NCI-H510A (cell line): ENCODE measurements at regions not wholly inside any gene's neighbourhood (a gene's known extent, or its start where the extent isn't known, plus 50 kb on each side); places are given as distances from the start of the nearest gene placed in this dataset.

Experiments used
- DNase-seq: peaks from one replicate; lab custom pipeline; 2025; lab: John Stamatoyannopoulos, UW

DNA sequence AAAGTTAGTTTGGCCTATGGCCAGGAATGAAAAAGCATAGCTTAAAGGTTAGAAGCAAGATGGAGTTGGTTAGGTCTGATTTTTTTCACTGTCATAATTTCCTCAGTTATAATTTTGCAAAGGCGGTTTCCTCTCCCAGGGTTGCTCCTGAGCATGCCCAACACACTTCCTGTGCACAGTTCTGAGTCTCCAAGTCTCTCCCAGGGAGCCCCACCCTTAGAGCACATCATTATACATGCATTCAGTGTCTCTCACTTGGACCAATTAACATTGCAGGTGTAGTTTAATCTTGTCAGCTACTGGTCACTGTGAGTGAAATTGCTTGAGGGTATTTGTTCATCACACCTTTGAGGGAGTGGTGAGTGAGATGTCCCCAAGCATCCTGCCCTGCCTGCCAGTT, 96.0 kb upstream of the ATP10A start:
- no peak for DNase-seq

DNA sequence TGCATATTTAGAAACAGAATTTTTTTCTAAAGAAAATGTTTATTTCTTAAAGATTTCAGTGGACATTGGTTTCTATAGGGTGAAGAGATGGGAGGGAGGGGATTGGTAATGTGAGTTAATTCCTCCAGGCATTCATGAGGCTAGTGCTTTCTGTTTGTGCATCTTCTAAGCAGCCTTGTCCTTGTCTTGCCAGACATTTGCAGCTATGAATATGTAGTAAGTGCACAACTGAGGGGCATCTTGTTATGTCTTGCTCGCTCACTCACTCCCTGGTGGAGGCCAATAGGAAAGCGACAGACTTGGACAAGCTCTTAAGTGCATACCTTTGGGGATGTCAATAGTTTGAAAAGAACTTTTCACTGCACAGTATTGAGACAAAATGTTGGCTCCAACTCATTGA, 92.5 kb upstream of the ATP10A start:
- no peak for DNase-seq

DNA sequence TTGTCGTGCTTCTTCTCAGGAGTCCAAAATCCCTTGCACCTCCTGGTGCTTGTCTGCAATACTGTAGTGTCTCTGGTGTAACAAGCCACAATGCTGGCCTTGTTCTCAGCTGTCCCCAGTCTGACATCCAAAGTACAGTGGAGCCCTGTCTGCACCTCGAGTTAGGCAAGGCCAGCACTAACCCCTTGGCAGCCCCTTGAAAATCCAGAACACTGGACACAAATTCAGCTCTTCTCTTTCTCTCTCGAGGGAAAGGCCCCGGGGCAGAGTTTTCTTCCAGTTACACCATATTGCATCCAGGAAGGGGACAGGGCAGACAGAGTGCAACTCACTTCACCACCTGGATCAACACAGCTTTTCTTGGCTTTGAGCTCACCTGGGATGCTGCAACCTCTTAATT, 91.3 kb upstream of the ATP10A start:
- no peak for DNase-seq

DNA sequence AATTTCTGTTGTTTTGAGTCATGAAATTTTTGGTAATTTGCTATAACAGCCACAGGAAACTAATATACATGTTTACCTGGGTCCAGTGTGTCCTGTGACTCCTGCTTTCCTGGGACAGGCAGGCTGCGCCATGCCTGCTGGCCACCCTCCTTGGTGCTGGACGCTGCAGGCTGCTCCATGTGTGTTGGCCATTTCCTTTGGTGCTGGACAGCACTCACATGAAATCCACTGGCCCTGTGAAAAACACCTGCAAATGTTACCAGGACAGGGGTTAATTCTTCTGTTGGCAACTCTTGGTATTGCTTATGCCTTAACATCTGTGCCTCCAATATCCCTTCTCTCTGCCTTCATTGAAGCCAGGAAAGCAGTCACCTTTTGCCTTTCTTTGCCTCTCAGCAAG, 86.9 kb upstream of the ATP10A start:
- no peak for DNase-seq

DNA sequence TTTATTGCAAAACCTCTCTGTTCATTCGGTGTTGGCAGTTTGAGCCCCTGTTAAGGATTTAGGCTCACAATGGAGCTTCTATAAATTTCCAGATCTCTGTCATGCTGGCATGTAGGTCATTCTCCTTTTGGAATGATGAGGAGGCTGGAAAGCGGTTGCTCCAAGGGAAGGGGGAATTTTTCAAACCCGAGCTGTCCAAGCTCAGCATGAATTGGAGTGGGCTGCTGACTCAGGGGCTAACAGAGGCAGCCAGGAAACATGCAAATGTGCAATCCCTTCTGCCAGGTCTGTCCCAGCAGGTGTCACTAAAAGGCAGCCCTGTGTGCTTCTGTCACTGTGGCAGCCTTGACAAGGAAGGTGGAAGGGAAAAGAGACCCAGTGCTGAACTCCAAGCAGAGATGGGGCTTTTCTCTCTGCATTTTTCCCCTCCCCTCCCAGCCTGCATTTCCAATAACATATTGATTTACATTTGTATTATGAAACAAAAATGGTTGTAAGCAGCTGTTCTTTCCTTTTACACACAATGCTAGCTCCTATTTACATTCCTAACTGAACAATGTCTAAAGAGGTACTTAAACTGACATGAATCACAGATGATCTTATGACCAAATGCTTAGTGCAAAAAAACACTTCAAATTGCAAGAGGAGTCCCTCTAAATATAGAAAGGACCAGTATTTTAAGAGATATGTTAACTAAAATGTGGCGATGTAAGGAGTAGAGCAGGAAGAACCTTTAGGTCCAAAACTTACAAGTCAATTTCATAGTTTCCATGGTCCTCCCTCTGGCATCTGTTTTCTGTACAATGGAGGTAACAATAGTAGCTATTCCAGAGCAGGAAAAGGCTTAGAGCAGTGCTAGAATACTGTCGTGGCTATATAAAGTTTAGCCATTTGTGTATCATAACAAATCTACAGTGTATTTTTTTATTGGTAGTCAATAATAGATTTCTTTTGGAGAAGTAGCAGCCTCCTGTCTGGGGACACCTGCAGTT, 84.5 kb upstream of the ATP10A start:
- DNase-seq = peak; percentile 19

DNA sequence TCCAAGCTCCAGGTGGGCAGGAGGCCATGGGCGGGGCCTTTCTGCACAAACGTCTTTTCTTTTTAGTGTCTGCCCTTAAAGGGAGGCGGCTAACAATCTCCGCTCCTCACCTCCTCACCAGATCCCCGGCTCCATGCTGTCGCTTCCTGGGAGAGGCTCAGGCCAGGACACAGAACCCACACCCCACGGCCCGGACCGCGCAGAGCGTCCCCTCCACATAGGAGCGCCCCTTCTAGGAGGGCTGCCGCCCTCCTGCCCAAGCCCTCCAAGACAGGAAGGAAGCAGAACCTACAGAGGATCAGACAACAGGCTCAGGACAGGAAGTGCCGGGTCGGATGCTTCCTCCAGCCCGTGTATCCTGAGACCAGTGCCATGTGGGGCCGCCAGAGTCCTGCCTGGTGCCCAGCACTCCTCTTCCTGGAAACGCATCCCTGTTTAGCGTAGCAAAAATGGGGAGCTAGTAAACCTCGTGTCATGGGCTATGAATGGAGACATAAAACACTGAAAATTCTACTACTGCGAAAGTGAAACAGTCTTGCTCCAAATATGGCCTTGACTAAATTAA, 83.2 kb upstream of the ATP10A start:
- DNase-seq = no peak

DNA sequence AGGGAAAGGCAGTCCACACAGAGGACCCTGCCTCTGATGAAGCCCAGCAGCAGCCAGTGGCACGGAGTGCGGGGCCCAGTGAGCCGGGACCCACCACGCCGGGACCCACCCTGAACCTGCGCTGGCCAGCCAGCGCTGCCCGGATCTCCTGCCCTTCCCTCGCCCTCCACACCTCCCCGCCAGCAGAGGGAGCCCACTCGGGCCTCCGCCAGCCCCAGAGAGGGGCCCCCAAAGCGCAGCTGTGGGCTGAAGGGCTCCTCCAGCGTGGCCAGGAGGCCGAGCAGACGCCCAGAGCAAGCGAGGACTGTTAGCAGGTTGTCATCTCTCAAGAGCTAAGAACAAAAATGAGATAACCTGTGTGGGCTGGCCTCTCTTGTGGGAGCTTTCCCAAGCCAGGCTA, 81.3 kb upstream of the ATP10A start:
- DNase-seq = no peak

DNA sequence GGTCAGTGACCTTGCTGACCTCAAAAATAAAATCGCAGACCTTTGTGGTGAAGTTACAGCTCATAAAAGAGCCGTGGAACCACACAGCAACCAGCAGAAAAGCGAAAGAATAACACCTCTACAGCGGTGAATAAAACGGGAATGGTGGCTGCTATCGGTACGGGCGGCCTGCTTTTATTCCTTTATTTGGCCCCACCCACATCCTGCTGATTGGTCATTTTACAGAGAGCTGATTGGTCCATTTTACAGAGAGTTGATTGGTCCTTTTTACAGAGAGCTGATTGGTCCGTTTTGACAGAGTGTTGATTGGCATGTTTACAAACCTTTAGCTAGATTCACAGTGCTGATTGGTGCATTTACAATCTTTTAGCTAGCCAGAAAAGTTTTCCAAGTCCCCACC, 80.7 kb upstream of the ATP10A start:
- no peak for DNase-seq

DNA sequence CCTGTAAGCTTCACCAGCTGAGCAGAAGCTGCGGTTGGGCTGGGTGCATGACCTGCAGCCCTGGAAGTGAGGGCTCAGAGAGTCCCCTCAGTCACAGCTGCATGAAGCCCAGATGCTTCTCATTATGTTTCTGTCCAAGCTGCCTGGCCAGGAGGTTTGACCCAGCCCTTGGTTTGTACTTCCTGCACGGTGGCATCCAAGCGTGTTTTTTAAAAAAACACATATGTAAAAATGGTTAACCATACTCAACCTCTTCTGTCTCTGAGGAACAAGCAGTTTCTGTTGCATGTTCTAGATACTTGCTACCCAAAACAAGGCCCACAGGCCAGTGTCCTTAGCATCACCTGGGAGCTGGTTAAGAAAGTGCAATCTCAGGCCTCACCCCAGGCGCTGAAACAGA, 76.0 kb upstream of the ATP10A start:
- DNase-seq = no peak

DNA sequence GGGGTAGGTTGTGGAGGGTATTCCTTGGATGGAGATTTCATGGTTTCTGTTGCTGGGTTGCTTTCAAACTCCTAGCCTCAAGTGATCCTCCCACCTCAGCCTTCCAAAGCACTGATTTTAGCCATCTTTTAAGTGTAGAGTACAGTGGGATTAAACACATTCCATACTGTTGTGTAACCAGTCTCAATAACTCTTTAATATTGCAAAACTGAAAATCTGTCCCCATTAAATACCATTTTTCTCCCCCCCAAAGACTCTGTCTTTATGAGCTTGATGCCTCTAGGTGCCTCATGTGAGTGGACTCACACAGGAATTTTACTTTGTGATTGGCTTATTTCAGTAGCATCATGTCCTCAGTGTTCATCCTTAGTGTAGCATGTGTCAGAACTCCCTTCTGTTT, 74.7 kb upstream of the ATP10A start:
- no peak for DNase-seq

DNA sequence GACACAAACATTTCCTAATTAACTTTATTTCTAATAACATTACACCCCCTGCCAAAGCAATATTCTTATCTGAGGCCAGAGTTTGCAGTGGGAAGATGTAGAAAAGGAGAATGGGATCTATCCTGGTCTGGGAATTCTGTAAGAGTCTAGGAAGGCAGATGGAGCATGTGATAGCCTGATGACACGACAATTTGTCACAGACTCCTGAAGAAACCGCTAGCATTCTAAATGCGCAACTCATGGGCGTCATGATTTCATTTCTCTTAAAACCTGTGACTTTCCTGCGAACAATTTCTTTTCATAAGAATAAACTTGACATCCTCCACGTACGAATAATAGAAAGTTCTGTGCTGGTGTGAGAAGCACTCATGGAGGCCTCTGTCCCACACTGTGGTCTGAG, 72.9 kb upstream of the ATP10A start:
- no peak for DNase-seq

DNA sequence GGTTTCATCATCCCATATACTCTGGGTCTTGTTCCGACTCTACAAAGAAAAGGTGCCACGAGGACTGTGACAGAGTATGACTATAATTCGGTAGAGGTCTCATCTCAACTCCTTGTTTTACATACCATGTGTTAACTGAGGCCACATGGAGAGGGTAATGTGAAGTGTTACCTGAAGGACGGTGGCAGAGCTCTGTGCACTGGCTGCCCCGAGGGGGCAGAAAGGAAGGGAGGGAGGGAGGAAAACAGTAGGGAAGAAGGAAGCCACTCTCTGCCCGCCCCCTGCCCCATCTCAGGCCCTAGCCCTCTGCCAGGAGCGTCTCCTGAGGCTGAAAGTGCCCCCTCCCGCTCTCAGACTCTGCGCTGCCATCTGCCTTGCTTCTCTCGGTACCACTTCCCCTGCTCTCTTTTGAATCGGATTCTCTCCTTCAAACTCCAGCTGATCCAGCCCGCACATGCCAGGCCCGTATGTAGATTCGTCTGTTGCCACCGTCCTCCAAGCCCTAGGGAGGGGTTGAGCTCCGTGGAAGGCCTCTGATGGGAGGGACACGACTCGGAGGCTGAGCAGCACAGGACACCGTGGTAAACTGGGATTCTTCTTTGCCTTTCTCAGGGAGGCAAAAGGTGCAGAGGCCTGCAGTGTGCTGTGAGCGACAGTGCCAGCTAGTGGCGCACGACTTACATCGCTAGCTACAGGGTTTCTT, 70.5 kb upstream of the ATP10A start:
- DNase-seq = peak; percentile 13

DNA sequence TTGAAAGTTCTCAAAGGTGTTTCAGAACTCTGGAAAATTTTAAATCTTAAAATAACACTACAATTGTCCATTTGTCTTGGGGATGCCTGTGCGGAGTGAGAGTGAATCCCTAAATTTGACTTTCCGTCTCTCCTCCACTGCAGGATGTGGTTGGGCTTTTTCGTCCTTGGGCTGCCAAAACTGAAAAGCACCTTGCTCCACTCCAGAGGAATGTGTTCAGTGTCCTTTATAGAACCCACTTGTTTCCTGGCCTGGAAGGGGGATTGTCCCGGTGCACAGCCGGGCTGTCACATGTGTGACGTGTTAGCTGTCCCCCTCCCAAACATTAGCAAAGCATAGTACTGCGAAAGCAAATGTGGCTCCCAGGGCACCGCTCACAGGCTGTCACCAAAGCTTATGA, 69.6 kb upstream of the ATP10A start:
- DNase-seq = no peak

DNA sequence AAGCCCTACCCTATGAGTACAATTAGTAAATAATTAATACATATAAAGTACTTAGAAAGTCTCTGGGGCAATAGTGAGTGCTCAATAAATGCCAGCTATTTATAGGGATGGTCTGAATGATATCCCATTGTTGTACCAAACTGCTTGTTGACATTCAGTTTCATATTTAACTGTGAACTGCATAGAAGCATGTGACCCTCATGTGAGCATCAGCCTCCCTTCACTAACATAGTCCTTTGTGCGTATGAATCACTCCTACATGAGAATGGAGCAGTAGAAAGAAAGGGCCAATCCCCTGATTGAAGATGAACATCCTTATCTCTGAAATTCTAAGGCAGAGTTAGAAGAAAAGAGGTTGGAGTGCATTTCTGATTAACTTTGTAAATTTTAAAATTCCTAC, 68.7 kb upstream of the ATP10A start:
- DNase-seq = no peak

DNA sequence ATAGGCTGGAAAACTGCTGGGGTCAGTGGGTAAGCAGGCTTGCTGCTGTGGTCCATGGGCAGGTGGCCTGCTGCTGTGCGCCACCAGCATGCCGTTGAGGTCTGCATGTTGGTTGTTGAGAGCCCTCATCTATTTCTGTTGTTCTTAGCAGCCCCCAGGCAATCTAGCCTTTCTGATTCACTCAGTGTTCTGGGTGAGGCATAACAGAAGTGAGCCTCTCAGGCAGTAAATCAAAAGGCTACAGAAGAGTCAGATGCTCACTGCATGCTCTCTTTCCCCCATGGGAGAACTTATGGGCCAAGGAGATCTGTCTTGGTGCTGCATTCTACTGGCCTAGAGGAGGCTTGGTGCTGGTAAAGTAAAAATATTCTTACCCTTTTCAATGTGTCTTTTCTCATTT, 67.8 kb upstream of the ATP10A start:
- no peak for DNase-seq
